ENCODE measurements at regions not wholly inside any gene's neighbourhood (a gene's known extent, or its start where the extent isn't known, plus 50 kb on each side); places are given as distances from the start of the nearest gene placed in this dataset.

DNA sequence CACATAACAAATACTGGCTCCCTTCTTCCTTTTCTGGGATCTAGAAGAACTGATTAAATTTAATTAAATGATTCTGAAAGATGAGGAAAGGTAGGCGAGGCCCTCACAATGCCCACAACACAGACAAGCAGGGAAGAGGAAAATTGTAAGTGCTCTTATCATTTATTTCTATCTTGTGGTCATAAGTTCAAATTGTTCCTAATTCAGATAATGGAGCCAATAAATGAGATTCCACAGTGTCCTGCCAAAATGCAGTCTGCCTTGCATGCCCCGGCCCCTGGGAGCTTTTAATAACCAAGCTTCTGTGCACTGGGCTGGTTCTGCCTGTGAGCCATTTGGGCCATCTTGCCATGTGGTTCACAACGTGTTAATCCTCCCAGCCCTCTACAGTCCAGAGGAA, 97.0 kb downstream of the CMC2 start:
- TF ChIP-seq, protein P1, sequence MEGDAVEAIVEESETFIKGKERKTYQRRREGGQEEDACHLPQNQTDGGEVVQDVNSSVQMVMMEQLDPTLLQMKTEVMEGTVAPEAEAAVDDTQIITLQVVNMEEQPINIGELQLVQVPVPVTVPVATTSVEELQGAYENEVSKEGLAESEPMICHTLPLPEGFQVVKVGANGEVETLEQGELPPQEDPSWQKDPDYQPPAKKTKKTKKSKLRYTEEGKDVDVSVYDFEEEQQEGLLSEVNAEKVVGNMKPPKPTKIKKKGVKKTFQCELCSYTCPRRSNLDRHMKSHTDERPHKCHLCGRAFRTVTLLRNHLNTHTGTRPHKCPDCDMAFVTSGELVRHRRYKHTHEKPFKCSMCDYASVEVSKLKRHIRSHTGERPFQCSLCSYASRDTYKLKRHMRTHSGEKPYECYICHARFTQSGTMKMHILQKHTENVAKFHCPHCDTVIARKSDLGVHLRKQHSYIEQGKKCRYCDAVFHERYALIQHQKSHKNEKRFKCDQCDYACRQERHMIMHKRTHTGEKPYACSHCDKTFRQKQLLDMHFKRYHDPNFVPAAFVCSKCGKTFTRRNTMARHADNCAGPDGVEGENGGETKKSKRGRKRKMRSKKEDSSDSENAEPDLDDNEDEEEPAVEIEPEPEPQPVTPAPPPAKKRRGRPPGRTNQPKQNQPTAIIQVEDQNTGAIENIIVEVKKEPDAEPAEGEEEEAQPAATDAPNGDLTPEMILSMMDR (conservative IDR thresholded peaks at IDR 0.05; ENCODE audit: low read length) = no peak
- no peak for TF ChIP-seq EZH2phosphoT487 (IDR thresholded peaks at IDR 0.05; ENCODE audit: borderline replicate concordance, low read depth, low read length)
